ENCODE measurements at regions not wholly inside any gene's neighbourhood (a gene's known extent, or its start where the extent isn't known, plus 50 kb on each side); places are given as distances from the start of the nearest gene placed in this dataset.

DNA sequence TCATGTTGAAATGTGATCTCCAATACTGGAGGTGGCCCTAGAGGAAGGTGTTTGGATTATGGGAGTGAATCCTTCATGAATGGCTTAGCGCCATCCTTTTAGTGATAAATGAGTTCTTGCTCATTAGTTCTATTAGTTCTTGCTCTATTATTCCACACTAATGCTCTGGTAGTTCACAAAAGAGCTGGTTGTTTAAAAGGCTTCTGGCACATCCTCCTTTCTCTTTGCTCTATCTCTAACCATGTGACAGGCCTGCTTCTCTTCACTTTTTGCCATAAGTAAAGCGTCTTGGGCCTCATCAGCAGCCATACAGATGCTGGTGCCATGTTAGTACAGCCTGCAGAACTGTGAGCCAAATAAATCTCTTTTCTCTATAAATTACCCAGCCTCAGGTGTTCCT is 469.9 kb downstream of the GUCY1A2 start:
- no peak for TF ChIP-seq POLR2A (IDR thresholded peaks at IDR 0.05)
- TF ChIP-seq, protein P1, sequence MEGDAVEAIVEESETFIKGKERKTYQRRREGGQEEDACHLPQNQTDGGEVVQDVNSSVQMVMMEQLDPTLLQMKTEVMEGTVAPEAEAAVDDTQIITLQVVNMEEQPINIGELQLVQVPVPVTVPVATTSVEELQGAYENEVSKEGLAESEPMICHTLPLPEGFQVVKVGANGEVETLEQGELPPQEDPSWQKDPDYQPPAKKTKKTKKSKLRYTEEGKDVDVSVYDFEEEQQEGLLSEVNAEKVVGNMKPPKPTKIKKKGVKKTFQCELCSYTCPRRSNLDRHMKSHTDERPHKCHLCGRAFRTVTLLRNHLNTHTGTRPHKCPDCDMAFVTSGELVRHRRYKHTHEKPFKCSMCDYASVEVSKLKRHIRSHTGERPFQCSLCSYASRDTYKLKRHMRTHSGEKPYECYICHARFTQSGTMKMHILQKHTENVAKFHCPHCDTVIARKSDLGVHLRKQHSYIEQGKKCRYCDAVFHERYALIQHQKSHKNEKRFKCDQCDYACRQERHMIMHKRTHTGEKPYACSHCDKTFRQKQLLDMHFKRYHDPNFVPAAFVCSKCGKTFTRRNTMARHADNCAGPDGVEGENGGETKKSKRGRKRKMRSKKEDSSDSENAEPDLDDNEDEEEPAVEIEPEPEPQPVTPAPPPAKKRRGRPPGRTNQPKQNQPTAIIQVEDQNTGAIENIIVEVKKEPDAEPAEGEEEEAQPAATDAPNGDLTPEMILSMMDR (IDR thresholded peaks at IDR 0.05) = no peak
